Upper lobe of left lung (tissue), 4 donors: ENCODE measurements at regions not wholly inside any gene's neighbourhood (a gene's known extent, or its start where the extent isn't known, plus 50 kb on each side); places are given as distances from the start of the nearest gene placed in this dataset.

Source experiments
- POLR2A ChIP-seq, 4 donors: fragments of 450-650 bp; IDR thresholded peaks; one replicate each; pipeline ENCODE4 v1.5.1; 2016 to 2017; ENCODE audit warnings: antibody characterized with exemption in 4 of 4, mild to moderate bottlenecking in 2 of 4
- POLR2AphosphoS5 ChIP-seq, 2 donors: sonication (generic); formaldehyde crosslinking; IDR thresholded peaks; one replicate each; pipeline ENCODE4 v1.5.1; 2017; ENCODE audit warnings: antibody characterized with exemption in 2 of 2
- TF ChIP-seq, protein P1 (sequence below), 6 experiments: fragments of 450-650 bp in 4 of 6; fragments of 200-600 bp in 2 of 6; sonication (generic) in 2 of 6; IDR thresholded peaks; one replicate each; pipeline ENCODE4 v1.5.1; 2016 to 2019; ENCODE audit warnings: antibody characterized with exemption in 6 of 6

DNA sequence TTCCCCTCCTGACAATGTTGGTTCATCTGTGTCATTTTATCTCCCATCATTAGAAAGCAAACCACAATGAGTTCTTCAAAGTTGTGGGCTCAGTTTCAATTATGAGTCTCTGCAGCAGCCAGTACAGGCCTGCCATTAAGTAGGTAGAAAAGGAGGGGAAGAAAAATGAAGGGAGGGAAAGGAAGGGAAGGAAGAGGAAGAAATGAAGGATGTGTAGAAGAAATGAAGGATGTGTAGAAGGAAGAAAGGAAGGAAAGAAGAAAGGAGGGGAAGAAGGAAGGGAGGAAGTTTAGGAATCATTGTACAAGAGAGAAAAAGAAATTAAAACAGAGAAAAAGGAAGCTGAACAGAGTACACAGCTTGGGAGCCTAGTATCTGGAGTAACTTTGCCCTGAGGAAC, 498.3 kb upstream of the DAB1 start:
- TF ChIP-seq, protein P1, sequence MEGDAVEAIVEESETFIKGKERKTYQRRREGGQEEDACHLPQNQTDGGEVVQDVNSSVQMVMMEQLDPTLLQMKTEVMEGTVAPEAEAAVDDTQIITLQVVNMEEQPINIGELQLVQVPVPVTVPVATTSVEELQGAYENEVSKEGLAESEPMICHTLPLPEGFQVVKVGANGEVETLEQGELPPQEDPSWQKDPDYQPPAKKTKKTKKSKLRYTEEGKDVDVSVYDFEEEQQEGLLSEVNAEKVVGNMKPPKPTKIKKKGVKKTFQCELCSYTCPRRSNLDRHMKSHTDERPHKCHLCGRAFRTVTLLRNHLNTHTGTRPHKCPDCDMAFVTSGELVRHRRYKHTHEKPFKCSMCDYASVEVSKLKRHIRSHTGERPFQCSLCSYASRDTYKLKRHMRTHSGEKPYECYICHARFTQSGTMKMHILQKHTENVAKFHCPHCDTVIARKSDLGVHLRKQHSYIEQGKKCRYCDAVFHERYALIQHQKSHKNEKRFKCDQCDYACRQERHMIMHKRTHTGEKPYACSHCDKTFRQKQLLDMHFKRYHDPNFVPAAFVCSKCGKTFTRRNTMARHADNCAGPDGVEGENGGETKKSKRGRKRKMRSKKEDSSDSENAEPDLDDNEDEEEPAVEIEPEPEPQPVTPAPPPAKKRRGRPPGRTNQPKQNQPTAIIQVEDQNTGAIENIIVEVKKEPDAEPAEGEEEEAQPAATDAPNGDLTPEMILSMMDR (IDR thresholded peaks at IDR 0.05) = no peak
- TF ChIP-seq POLR2A (IDR thresholded peaks at IDR 0.05) = no peak
- no peak for TF ChIP-seq POLR2AphosphoS5 (IDR thresholded peaks at IDR 0.05)
